ENCODE measurements at regions not wholly inside any gene's neighbourhood (a gene's known extent, or its start where the extent isn't known, plus 50 kb on each side); places are given as distances from the start of the nearest gene placed in this dataset.
"Not testable (repeated sequence)": the region's sequence is repeated elsewhere in the genome, so short reads cannot be mapped to it uniquely, and the experiment has no call there.

GRCh38 chr9:88596376-88596775 is 61.4 kb downstream of the NXNL2 start:
- DNase-seq (ENCODE audit: low read depth, low spot score), result no peak

DNA sequence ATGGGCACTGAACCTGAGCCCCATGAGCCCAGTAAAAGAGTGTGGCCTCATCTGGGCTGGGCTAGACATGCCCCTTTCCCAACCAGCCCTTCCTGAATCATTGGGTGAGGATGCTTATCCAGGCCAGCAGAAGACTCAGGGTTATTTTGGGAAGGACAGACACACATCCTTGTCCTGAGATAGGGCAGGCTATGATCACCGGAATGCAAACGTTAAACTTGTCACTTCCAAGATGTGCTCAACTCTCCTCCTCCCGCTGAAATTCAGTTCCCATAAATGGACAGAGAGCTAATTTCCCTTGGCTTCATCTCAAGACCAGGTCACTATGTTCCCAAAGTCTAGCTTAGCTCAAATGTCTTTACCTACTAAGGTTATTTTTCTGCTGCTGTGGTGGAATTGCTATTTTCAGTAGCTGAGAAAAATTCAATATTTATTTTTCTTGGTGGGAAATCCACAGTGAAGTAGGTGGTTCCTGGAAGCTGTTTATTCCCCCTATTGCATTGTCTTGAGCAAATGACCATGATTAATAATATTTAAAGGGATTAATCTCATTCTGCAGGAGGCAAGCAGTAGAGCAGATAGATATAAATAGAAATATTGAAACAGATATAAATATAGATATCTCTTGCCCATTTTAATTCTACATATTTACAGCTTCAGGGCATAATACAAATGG is 70.0 kb downstream of the NXNL2 start:
- no peak for DNase-seq (ENCODE audit: low read depth, low spot score)

DNA sequence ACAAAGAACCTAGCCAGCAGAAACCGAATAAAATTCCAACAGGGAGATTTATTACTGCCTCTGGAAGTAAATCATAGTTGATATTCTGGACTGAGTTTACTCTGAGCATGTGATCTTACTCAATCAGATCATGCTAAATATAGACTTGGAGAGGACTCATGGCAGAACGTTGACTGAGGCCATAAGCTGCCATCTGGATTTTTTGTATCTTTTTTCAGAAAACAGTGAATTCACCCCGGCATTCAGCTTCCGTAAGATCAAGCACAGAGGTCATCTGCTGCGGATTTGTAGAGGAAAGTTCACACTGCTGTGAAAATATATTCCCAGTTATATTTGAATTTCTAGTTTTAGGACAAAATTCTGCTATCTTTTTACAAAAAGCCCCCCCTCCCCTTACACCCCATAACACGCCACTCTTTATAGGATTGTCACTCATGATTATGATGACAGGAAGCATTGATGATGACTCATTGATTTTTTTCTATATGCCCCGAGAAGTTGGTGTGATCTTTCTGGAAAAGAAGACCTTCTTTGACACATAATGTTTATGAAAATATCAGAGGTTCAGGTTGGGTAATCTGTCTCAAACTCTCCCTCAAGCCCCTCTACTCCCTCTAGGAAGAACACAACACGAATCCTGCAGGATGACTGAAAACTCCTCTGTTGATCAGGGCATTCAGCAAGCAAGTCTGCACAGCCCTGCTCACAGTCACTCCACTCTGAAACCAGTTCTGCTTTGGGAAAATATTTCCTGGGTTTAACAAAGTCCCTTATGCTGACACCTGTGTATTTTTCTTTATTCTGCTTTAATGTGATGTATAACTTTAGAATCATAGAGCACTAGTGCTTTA is 70.8 kb downstream of the NXNL2 start:
- no peak for DNase-seq (ENCODE audit: low read depth, low spot score)

GRCh38 chr9:88614359-88614758 is 79.4 kb downstream of the NXNL2 start:
- no peak for DNase-seq (ENCODE audit: low read depth, low spot score)

DNA sequence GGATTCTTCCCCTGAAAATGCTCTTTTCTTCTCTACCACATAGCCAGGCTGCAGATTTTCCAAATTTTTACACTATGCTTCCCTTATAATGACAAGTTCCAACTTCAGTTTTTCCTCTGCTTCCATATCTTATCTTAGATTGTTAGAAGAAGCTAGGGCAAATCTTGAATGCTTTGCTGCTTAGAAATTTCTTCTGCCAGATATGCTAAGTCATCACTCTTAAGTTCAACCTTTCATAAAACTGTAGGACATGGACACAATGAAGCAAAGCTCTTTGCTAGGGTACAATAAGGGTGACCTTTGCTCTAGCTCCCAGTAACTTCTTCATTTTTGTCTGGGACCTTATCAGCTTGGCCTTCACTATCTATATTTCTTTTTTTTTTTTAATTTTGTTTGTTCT is 88.7 kb downstream of the NXNL2 start:
- DNase-seq (ENCODE audit: low read depth, low spot score), result no peak

- DNase-seq (ENCODE audit: low read depth, low spot score), result no peak
Measured at GRCh38 chr9:88628114-88628513, 93.1 kb downstream of the NXNL2 start.

DNA sequence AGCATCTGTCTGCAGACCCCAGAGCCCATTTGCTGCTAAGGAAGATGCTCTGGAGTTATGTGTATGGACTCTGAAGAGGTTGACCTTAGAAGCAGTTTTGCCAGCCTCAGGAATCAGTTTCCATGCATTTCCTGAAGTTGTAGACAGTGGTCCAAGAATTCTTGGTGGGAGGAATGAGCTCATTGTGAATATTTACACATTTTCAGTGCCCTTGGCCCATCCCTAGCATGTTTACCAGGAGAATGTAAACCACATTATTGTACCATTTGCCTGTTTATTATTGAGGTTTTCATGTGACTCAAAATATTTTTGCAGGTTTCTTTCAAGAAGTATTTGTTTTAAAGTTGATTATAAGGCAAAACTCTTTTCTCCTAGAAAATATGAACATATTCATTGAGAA is 93.8 kb downstream of the NXNL2 start:
- DNase-seq (ENCODE audit: low read depth, low spot score), result no peak

- not testable (repeated sequence) for DNase-seq (ENCODE audit: low read depth, low spot score)
Measured at GRCh38 chr9:88630574-88630973, 95.6 kb downstream of the NXNL2 start.

GRCh38 chr9:88635151-88635550 is 100.2 kb downstream of the NXNL2 start:
- DNase-seq (ENCODE audit: low read depth, low spot score), result no peak

DNA sequence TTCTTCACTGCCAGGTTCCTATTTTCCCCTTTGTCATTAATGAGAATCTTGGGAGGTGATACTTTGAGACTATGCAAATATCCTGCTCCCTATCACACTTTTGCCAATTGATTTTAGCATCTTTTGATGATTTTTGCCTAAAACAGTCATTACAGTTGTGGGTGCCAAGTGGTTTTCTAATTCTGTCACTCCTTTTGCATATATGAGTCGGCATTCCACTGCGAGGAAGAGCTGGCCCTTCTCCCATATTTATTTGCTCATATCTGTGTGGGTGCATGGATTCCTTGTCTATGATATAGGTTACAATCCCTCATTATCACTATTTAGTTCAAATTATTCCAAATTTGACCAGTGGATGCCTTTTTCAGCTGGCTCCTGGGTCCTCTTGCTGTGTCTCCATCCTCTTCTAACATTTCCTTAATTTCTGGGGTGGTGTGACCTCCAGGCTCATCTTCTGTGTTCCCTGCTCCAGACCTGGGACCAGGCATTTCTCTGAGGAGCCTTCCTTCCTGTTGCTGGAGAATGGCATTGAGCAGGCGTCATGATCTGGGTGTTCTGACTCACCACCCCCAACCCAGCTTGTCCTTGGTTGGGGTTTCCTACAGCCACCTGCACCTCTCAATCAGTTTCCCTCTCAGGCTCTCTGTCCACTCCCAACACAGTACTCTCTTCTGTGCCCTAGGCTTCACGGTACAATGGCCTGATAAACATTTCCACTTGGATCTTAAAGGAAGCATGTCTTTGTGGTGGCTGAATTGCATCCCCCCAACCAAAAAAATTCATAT is 106.7 kb downstream of the NXNL2 start:
- DNase-seq (ENCODE audit: low read depth, low spot score), result no peak

GRCh38 chr9:88642336-88642735 is 107.4 kb downstream of the NXNL2 start:
- no peak for DNase-seq (ENCODE audit: low read depth, low spot score)

- DNase-seq (ENCODE audit: low read depth, low spot score), result no peak
Measured at GRCh38 chr9:88643931-88644330, 109.0 kb downstream of the NXNL2 start.

GRCh38 chr9:88645172-88645878 is 110.3 kb downstream of the NXNL2 start:
- DNase-seq (ENCODE audit: low read depth, low spot score), result no peak

DNA sequence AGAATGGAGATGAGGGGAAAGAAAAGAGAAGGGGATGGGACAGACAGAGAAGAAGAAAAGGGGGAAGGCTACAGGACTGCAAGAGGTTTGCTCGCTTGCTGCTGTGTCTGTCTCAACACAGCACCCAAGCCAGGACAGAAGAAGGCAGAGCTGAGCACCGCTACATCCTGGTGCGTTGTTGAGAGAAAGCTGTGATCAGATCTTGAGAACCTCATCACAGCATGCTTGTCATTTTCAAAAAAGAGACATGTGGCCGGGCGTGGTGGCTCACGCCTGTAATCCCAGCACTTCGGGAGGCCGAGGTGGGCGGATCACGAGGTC is 110.9 kb downstream of the NXNL2 start:
- DNase-seq (ENCODE audit: low read depth, low spot score), result no peak

DNA sequence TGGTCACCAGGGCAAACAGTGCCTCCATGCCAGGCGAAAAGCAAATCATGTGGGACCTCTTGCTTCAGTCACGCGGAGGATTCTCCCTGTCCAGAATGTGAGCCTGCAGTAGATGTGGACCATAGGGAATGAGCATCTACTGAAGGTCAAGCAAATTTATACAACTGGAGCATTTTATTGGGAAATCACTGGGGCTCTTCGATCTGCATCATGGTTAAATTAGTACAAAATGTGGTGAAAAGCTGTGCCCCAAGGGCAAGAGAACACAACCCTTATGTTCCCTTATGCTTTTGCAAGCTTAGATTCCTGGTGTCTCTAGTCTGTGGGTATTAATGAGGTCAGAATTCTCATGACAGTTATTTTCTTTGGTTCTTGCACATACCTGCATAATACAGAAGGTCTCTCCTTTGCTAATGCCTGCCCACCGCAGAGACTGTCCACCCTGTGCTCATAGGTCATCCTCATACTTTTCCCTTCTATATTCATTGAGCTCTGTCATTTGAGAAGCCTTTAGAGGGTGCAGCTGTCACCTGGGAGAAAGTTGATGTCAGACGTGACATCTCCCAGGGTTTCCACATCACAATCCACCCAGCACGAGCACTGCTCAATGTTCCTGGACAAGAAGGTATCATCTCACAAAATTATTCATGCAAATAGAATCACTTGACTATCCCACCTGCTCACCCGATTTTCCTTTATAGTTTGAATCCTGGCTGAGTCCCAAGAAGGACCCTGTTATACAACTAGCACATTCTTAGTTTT is 111.7 kb downstream of the NXNL2 start:
- no peak for DNase-seq (ENCODE audit: low read depth, low spot score)

DNA sequence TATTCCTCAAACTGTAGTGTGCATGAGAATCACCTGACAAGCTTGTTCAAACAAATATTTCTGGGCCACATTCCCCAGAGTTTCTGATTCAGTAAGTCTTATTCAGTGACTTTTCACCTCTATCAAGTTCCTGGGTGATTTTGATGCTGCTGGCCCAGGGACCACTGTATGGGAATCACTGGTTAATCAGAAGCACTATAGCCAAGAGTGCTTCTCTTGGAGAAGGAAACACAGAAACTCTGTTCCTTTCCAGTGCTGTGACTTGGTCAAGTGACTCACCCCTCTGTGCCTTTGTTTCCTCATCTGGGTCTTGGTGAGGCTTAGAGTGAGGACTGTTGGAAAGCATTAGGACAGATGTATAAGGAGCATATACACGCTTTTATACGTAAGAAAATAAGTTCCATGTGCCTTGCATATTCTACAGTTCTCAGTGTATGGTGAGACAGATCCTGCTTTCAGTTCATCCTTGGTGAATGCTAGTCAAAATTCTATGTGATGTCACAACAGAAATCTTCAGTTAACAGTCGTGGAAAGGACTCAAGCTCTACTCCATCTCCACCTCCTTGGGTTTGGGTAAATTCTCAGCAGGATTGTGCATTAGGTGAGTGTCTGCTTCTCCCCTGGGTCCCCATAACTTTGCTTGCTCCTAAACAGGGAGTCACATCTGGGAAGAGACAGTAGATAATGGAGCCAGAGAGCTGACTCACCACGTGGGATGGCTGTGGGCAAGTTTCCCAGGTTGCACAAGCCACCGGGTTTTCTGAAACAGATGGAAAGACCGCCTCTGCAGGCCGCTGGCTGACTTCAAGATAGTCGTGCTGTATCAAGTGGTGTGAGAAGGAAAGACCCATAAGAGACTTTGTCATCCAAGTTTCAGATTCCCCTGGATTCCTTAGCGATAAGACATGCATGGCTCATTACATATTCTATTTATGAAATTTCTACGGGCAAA is 117.0 kb downstream of the NXNL2 start:
- DNase-seq (ENCODE audit: low read depth, low spot score), result no peak

DNA sequence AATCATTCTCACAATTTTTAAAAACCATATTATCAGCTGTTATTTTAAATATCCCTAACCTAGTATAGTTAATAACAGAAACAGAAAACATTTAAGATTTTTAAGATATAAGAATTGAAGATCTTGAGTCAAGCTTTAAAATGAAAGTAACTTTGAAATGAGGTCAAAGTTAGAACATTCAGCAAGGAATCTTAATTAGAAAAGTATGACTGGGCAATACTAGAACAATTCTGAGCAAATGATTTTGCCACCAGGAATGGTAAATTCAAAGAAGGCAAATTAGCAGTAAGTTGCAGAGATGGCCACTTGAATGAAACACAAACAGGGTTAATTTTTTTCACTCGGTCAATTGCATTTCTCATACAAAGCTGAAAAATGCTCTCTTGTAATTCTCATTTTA is 117.9 kb downstream of the NXNL2 start:
- no peak for DNase-seq (ENCODE audit: low read depth, low spot score)

GRCh38 chr9:88653406-88653805 is 118.4 kb downstream of the NXNL2 start:
- DNase-seq (ENCODE audit: low read depth, low spot score), result no peak

- DNase-seq (ENCODE audit: low read depth, low spot score), result no peak
Measured at GRCh38 chr9:88653911-88654310, 118.9 kb downstream of the NXNL2 start.

DNA sequence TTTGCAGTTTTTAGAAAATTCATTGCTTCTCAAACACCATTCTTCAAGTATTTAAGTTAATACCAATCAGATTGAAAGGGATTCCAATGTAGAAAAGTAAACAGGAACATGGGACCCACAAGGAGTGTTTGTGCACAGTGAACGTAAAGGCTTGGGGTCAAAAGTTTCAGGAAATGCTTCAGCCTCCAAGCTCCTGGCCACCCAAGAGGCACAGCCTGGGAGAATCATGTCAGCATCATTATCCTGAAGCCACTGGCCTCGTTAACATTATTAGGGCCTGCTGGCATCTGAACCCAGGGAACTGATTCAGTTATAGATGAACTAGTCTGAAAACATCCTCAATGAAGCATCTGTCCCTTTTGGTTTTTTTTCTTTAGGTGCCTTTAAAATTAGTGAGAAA is 122.9 kb downstream of the NXNL2 start:
- no peak for DNase-seq (ENCODE audit: low read depth, low spot score)

Measured in iPS DF 19.7 (cell line).